Astrocyte of the spinal cord (primary cell): ENCODE measurements at regions not wholly inside any gene's neighbourhood (a gene's known extent, or its start where the extent isn't known, plus 50 kb on each side); places are given as distances from the start of the nearest gene placed in this dataset.
A peak's percentile ranks its signal among the peaks of the same experiment; 100 is the strongest.
"Not testable (repeated sequence)": the region's sequence is repeated elsewhere in the genome, so short reads cannot be mapped to it uniquely, and the experiment has no call there.

ENCODE experiments used
- DNase-seq: peaks from one replicate; pipeline ENCODE4 v3.0.0; 2011; ENCODE audit warnings: low read depth, low spot score
- H3K4me3 ChIP-seq: 2 replicates; pipeline ENCODE4 v1.5.1; 2011; ENCODE audit warnings: low read depth, mild to moderate bottlenecking, low read length, moderate library complexity
- CTCF ChIP-seq: IDR thresholded peaks from 2 replicates; pipeline ENCODE4 v1.5.1; 2012; ENCODE audit warnings: low read depth, mild to moderate bottlenecking, low read length, inconsistent platforms
- in situ Hi-C: cut with HindIII; loops from 2 replicates; pipeline ENCODE4 v1.10.0; 2017; ENCODE audit warnings: low sequenced_read_pairs

GRCh38 chrX:148290931-148291330 lies 209.5 kb upstream of the AFF2 start:
- in situ Hi-C loops: no loop called here
- no peak for TF ChIP-seq CTCF
- no peak overlapping the region for H3K4me3 ChIP-seq
- no peak for DNase-seq

- in situ Hi-C loops: no loop called here
- TF ChIP-seq CTCF: no peak
- no peak overlapping the region for H3K4me3 ChIP-seq
- DNase-seq: peak; percentile 61
These were observed 201.7 kb upstream of the AFF2 start for GRCh38 chrX:148298737-148299136.

DNA sequence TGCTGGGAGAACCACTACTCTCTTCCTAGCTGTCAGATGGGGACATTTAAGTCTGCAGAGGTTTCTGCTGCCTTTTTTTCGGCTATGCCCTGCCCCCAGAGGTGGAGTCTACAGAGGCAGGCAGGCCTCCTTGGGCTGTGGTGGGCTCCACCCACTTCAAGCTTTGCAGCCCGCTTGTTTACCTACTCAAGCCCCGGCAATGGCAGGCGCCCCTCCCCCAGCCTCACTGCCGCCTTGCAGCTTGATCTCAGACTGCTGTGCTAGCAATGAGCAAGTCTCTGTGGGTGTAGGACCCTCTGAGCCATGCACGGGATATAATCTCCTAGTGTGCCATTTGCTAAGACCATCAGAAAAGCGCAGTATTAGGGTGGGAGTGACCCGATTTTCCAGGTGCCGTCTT lies 195.2 kb upstream of the AFF2 start:
- in situ Hi-C loops, DNase-seq, H3K4me3 ChIP-seq: not testable (repeated sequence)

DNA sequence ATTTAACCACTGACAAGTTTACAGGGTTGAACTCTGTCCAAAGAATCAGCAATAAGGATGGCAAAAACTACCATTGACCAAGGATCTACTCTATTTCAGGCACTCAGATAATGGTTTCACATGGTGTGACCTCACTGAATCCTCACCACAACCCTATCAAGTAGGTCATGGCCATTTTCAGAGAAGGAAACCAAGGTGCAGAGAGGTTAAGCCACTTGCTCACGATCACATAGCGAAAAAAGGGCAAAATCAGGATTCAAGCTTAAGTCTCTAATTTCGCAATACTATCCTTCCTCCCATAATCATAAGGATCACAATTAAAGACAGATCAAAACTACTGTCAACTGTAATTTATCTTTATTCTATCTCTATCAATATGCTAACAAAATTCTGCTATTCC lies 191.0 kb upstream of the AFF2 start:
- no peak for TF ChIP-seq CTCF
- DNase-seq: no peak
- H3K4me3 ChIP-seq: no peak overlapping the region
- in situ Hi-C loops: no loop called here

- TF ChIP-seq CTCF: no peak
- in situ Hi-C loops: no loop called here
- DNase-seq: no peak
- H3K4me3 ChIP-seq: no peak overlapping the region
These were observed 189.8 kb upstream of the AFF2 start for GRCh38 chrX:148310426-148311165.

GRCh38 chrX:148311544-148311943 lies 188.9 kb upstream of the AFF2 start:
- TF ChIP-seq CTCF: no peak
- no peak for DNase-seq
- in situ Hi-C loops: no loop called here
- H3K4me3 ChIP-seq: no peak overlapping the region

- no peak overlapping the region for H3K4me3 ChIP-seq
- in situ Hi-C loops: no loop called here
- no peak for DNase-seq
- no peak for TF ChIP-seq CTCF
These were observed 185.5 kb upstream of the AFF2 start for GRCh38 chrX:148314876-148315275.
